T-cell (primary cell): ENCODE measurements at regions not wholly inside any gene's neighbourhood (a gene's known extent, or its start where the extent isn't known, plus 50 kb on each side); places are given as distances from the start of the nearest gene placed in this dataset.

Experiments
- ATAC-seq, 4 experiments: fragments of 200-7000 bp in 3 of 4; fragments of 150-1000 bp in 1 of 4; cut with Tn5 transposase; replicated peaks in 1 of 4; 1 replicate in 3 of 4; 2 replicates in 1 of 4; pipeline ENCODE4 v1.10.0; 2021; ENCODE audit warnings: moderate library complexity in 3 of 4, mild to moderate bottlenecking in 2 of 4, moderate number of reproducible peaks in 1 of 4
- CTCF ChIA-PET, 2 donors: fragments of 300-600 bp; sonication (Branson Sonifier 250); formaldehyde crosslinking; loops; one replicate each; lab custom pipeline; 2022; ENCODE audit warnings: antibody characterized with exemption in 2 of 2; lab: Charles Lee
- POLR2A ChIA-PET, 2 donors: fragments of 300-600 bp; sonication (Branson Sonifier 250); formaldehyde crosslinking; loops; one replicate each; lab custom pipeline; 2022; ENCODE audit warnings: antibody characterized with exemption in 2 of 2; lab: Charles Lee
- DNase-seq, 35 experiments: peaks; one replicate each; pipeline versions ENCODE4 v3.0.0 to v3.0.0-alpha.2; 2013 to 2023
- H3K27ac ChIP-seq: one replicate; pipeline ENCODE4 v1.5.1; 2013; ENCODE audit warnings: low read length
- H3K27me3 ChIP-seq, 2 experiments: replicated peaks in 1 of 2; 1 replicate in 1 of 2; 2 replicates in 1 of 2; pipeline versions ENCODE4 v1.6.1 to v1.7.0; 2013; ENCODE audit warnings: low read length in 1 of 2, mixed read lengths in 1 of 2; ENCODE audit not compliant: control insufficient read depth in 2 of 2, insufficient read depth in 2 of 2; ENCODE audit errors: extremely low read depth in 1 of 2
- H3K36me3 ChIP-seq, 2 donors: 1 replicate in 1 of 2; 2 replicates in 1 of 2; pipeline versions ENCODE4 v1.6.1 to v1.7.0; 2013; ENCODE audit warnings: low read length in 1 of 2; ENCODE audit not compliant: control insufficient read depth in 2 of 2, insufficient read depth in 1 of 2; ENCODE audit errors: extremely low read depth in 1 of 2
- H3K4me1 ChIP-seq, 2 experiments: 1 replicate in 1 of 2; 2 replicates in 1 of 2; pipeline versions ENCODE4 v1.6.1 to v1.7.0; 2013; ENCODE audit warnings: low read length in 2 of 2, mixed read lengths in 1 of 2; ENCODE audit not compliant: insufficient read depth in 2 of 2, control insufficient read depth in 1 of 2; ENCODE audit errors: extremely low read depth in 1 of 2
- H3K4me3 ChIP-seq, 2 donors: 1 replicate in 1 of 2; 2 replicates in 1 of 2; pipeline versions ENCODE4 v1.5.1 to v1.7.0; 2013; ENCODE audit warnings: mild to moderate bottlenecking in 2 of 2, low read length in 1 of 2, moderate library complexity in 1 of 2; ENCODE audit not compliant: control insufficient read depth in 1 of 2; ENCODE audit errors: extremely low read depth in 1 of 2
- H3K9me3 ChIP-seq: 2 replicates; pipeline ENCODE4 v1.7.0; 2013
- H3K27ac Mint-ChIP-seq, 2 donors: one replicate each; pipeline ENCODE4 v1.8.0; 2020 to 2021; ENCODE audit warnings: mild to moderate bottlenecking in 2 of 2, mixed read lengths in 2 of 2
- H3K27me3 Mint-ChIP-seq, 2 donors: one replicate each; pipeline ENCODE4 v1.8.0; 2021 to 2022; ENCODE audit warnings: mixed read lengths in 2 of 2
- H3K36me3 Mint-ChIP-seq: one replicate; pipeline ENCODE4 v1.8.0; 2021; ENCODE audit warnings: mixed read lengths
- H3K4me1 Mint-ChIP-seq, 3 donors: one replicate each; pipeline ENCODE4 v1.8.0; 2020 to 2022; ENCODE audit warnings: mixed read lengths in 3 of 3, mild to moderate bottlenecking in 1 of 3
- H3K4me3 Mint-ChIP-seq, 3 donors: one replicate each; pipeline ENCODE4 v1.8.0; 2020 to 2022; ENCODE audit warnings: mild to moderate bottlenecking in 3 of 3, mixed read lengths in 3 of 3, moderate library complexity in 3 of 3
- H3K9me3 Mint-ChIP-seq, 3 donors: one replicate each; pipeline ENCODE4 v1.8.0; 2020 to 2022; ENCODE audit warnings: mixed read lengths in 3 of 3
- WGBS: methylation state at CpG from one replicate; pipeline ENCODE4 v1.1.5; 2013; ENCODE audit warnings: missing lambda C conversion rate; ENCODE audit not compliant: insufficient coverage; 5-methylcytosine and 5-hydroxymethylcytosine counted together

DNA sequence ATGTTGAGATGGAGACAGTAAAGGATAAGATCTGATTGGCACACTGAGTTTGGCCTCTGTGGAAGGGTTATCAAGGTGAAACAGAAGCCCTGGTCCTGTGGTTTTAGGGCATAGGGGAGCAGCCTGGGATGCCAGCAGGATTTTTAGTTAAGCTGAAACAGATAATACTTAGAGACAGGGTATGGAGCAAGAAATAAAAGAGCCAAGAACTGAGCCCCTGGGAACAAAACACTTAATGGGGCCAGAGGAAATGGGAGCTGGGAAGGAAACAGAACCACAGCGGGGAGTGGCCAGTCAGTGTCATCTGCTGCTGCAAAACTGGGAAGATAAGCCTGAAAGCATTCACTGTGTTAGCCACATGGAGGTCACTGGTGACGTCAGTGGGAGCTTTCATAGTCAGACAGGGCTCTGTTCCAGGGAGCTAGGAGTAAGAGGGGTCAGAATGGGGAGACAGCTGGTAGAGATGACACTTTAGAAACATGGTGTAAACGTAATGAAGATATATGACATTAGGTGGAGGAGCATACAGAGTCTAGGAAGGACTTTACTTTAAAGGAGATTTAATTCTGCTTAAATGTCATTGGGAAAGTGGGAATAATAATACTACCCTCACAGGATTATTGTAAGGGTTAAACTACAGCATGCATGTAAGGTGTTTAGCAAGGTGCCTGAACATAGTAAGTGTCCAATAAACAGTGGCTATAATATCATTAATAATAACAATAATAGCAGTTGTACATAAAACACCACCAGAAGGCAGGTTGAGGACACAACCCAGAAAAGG lies 172.7 kb upstream of the CTNNB1 start:
- CTCF ChIA-PET = no interaction called here
- Mint-ChIP-seq H3K36me3 (no peaks in the 10 kb centered on the region), H3K9me3 (no peaks in the 10 kb centered on the region), H3K4me3 (no peak overlapping the region), H3K27me3 (peaks cover 3 to 7% of the 10 kb centered on the region in 2 donors), H3K4me1 (no peaks in the 10 kb centered on the region), H3K27ac (no peak overlapping the region)
- Histone ChIP-seq H3K4me3 (no peak overlapping the region), H3K9me3 (no peaks in the 10 kb centered on the region), H3K4me1 (no peaks in the 10 kb centered on the region), H3K36me3 (no peaks in the 10 kb centered on the region), H3K27me3 (peaks cover 0 to 6% of the 10 kb centered on the region in 2 experiments), H3K27ac (no peak overlapping the region)
- POLR2A ChIA-PET = no interaction called here
- ATAC-seq = no peak
- 28% methylated on average over 1 of the region's 3 CpGs for WGBS
- DNase-seq = no peak

DNA sequence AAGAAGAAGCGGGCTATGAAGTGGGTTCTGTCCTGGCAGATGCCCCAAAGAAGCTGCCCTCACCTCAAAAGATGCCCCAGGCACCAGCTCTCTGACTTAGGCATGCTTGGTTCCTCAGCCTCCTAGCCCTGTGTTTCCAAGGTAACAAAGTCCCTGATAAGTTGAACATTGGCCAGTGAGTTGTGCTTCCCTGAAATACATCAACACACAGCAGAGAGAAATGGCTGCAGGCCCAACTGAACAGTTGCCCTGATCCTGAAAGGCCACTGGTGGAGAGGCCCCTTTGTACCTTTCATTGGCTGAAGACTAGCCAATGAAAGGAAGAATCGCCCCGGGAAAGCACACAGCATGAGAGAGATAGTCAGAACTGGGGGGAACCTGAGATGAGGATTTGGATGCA lies 169.9 kb upstream of the CTNNB1 start:
- Mint-ChIP-seq H3K4me3 (no peak overlapping the region), H3K9me3 (no peaks in the 10 kb centered on the region), H3K27me3 (peaks cover 3 to 13% of the 10 kb centered on the region in 2 donors), H3K27ac (no peak overlapping the region), H3K36me3 (no peaks in the 10 kb centered on the region), H3K4me1 (no peaks in the 10 kb centered on the region)
- no peaks in the 10 kb centered on the region for H3K36me3 ChIP-seq
- ChIA-PET CTCF (no interaction called here), POLR2A (no interaction called here)
- no peaks in the 10 kb centered on the region for H3K9me3 ChIP-seq
- H3K27ac ChIP-seq = no peak overlapping the region
- H3K4me1 ChIP-seq = no peaks in the 10 kb centered on the region
- no peak for ATAC-seq
- peaks cover 0 to 14% of the 10 kb centered on the region in 2 experiments for H3K27me3 ChIP-seq
- WGBS = 29% methylated on average over 2 of the region's 3 CpGs
- DNase-seq = no peak
- no peak overlapping the region for H3K4me3 ChIP-seq

DNA sequence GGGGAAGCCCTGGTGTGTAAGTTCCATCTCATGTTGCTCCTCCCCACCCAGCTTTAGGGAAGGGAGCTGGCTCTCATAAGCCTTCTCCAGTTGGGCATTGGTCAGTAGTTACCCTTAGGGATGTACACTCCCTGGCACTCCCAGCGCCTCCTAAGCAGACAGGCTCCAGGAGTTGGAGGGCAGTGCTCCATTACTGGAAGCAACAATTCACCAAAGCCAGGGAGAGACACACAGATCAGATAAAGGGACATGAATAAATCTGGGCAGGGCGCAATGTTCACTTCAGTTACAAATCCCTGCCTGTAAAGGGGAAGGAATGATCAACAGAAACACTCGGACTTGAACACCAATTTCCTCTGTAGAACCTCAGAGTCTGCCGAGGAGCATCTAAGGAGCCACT lies 169.1 kb upstream of the CTNNB1 start:
- Mint-ChIP-seq H3K4me3 (no peak overlapping the region), H3K9me3 (no peaks in the 10 kb centered on the region), H3K4me1 (no peaks in the 10 kb centered on the region), H3K27ac (no peak overlapping the region), H3K36me3 (no peaks in the 10 kb centered on the region), H3K27me3 (peaks cover 3 to 13% of the 10 kb centered on the region in 2 donors)
- no peak for ATAC-seq
- H3K27me3 ChIP-seq = peaks cover 0 to 14% of the 10 kb centered on the region in 2 experiments
- no peak overlapping the region for H3K27ac ChIP-seq
- no peak overlapping the region for H3K4me3 ChIP-seq
- POLR2A ChIA-PET = no interaction called here
- CTCF ChIA-PET = no interaction called here
- no peaks in the 10 kb centered on the region for H3K4me1 ChIP-seq
- no peaks in the 10 kb centered on the region for H3K9me3 ChIP-seq
- 62% methylated on average over 4 of the region's 4 CpGs for WGBS
- DNase-seq = no peak
- H3K36me3 ChIP-seq = no peaks in the 10 kb centered on the region

DNA sequence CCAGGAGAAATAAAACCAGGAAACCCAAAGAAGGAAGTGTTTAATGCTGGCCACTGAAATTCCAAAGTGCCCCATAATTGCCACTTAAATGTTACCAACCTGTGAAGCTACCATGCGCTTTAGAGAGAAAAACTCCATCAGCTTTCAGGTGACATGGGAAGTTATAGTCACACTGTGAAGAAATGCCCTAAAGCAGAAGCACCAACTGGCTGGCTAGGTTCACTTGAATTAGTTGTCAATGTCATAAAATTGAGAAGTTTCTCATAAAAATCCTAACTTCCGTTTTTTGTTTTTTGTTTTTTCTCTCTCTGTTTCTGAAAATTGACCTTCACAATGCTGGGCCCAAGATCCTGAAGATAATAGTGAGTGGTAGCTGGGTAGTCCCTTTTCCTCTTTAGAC lies 167.9 kb upstream of the CTNNB1 start:
- Mint-ChIP-seq H3K27ac (no peak overlapping the region), H3K36me3 (no peaks in the 10 kb centered on the region), H3K4me1 (no peaks in the 10 kb centered on the region), H3K27me3 (peaks cover 6 to 13% of the 10 kb centered on the region in 2 donors), H3K9me3 (no peaks in the 10 kb centered on the region), H3K4me3 (no peak overlapping the region)
- Histone ChIP-seq H3K27me3 (peaks cover 0 to 10% of the 10 kb centered on the region in 2 experiments), H3K9me3 (no peaks in the 10 kb centered on the region), H3K27ac (no peak overlapping the region), H3K4me1 (no peaks in the 10 kb centered on the region), H3K36me3 (no peaks in the 10 kb centered on the region), H3K4me3 (no peak overlapping the region)
- no peak for ATAC-seq
- POLR2A ChIA-PET = no interaction called here
- whole genome bisulfite sequencing = no CpG with 5 or more reads among the region's 2 CpGs
- CTCF ChIA-PET = no interaction called here
- DNase-seq = no peak

DNA sequence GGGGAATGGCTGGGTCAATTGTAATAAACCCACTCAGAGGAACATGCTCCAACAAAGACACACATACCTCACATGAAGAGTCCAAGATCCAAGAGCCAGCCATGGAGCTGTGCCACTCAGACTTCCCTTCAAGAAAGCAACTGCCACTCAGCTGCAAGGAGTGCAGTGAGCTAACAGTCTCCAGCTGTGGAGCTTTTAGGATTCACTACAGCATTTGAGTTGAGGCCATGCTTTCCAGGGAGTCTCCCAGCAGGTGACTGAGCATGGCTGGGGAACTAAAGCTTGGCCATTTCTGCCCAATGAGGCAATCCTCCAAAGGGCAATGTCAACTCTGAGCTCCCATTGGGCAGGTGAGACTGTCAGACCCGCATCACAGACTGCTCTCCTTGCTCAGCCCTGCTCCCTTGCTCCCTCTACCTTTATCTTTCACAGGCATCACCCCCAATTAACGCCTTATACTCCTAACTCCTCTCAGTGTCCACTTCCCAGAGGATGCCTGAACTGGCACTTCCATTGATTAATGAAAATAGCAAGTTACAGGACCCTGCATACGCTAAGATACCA lies 165.3 kb upstream of the CTNNB1 start:
- no peak for ATAC-seq

DNA sequence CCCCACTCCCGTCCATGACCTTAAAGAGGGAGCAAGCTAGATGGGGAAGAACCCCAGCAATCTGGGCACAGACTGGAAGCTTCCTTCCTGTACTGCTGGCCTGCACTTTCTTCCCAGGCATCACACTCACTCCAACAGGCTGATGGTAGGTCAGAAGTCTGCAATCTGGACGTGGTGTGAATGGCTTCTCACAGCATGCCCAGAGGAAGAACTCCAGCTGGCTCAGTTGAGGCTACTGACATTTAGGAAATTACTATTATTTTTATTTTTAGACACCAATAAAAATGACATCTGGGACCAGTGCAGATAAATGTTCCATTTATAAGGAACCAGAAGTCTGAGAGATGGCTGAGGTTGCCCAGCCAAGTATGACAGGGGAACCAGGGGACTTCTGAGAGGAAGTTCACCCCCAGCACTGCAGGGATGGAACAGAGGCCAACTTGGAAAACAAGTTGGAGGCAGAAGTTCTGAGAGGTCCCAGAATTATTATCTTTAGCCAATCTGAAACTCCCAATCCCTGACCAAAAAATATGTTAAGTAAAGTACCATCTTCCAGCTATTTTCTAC lies 163.8 kb upstream of the CTNNB1 start:
- ChIA-PET POLR2A (no interaction called here), CTCF (no interaction called here)
- no peak overlapping the region for H3K27ac Mint-ChIP-seq
- DNase-seq (no peak), ATAC-seq (no peak)
- peaks cover 8 to 10% of the 10 kb centered on the region in 2 donors for H3K27me3 Mint-ChIP-seq
- Histone ChIP-seq H3K4me3 (no peak overlapping the region), H3K9me3 (no peaks in the 10 kb centered on the region), H3K27ac (no peak overlapping the region), H3K4me1 (no peaks in the 10 kb centered on the region), H3K36me3 (no peaks in the 10 kb centered on the region), H3K27me3 (peaks cover 0 to 10% of the 10 kb centered on the region in 2 experiments)
- no peaks in the 10 kb centered on the region for H3K4me1 Mint-ChIP-seq
- no peak overlapping the region for H3K4me3 Mint-ChIP-seq
- no peaks in the 10 kb centered on the region for H3K9me3 Mint-ChIP-seq
- no CpG with 5 or more reads among the region's 2 CpGs for WGBS
- no peaks in the 10 kb centered on the region for H3K36me3 Mint-ChIP-seq

More for the DNA sequence above, 165.3 kb upstream of the CTNNB1 start:
- Histone ChIP-seq H3K27ac (no peak overlapping the region), H3K4me1 (no peaks in the 10 kb centered on the region), H3K27me3 (peaks cover 0 to 10% of the 10 kb centered on the region in 2 experiments), H3K4me3 (no peak overlapping the region), H3K9me3 (no peaks in the 10 kb centered on the region), H3K36me3 (no peaks in the 10 kb centered on the region)
- CTCF ChIA-PET = no interaction called here
- H3K4me3 Mint-ChIP-seq = no peak overlapping the region
- no peaks in the 10 kb centered on the region for H3K36me3 Mint-ChIP-seq
- no peaks in the 10 kb centered on the region for H3K4me1 Mint-ChIP-seq
- H3K27ac Mint-ChIP-seq = no peak overlapping the region
- WGBS = 79% methylated on average over 1 of the region's 3 CpGs
- H3K9me3 Mint-ChIP-seq = no peaks in the 10 kb centered on the region
- POLR2A ChIA-PET = no interaction called here
- DNase-seq = no peak
- peaks cover 11 to 13% of the 10 kb centered on the region in 2 donors for H3K27me3 Mint-ChIP-seq
